K562 (cell line): ENCODE measurements at regions not wholly inside any gene's neighbourhood (a gene's known extent, or its start where the extent isn't known, plus 50 kb on each side); places are given as distances from the start of the nearest gene placed in this dataset.

ENCODE experiments used
- ATAC-seq: fragments of 200-7000 bp; cut with Tn5 transposase; 3 replicates; pipeline ENCODE4 v1.9.1; 2020; ENCODE audit warnings: moderate library complexity
- BruUV-seq: library from RNA; stranded (reverse); fragments of 400-500 nt; replicated peaks from 2 replicates; lab custom pipeline; 2021; lab: Mats Ljungman, UMichigan
- CTCF ChIA-PET: fragments of 300-600 bp; formaldehyde crosslinking; extraction: SDS; loops from one replicate; lab custom pipeline; 2021; ENCODE audit warnings: low intra/inter-chr PET ratio; lab: Yijun Ruan, JAX
- POLR2A ChIA-PET: fragments of 300-600, 350-650 bp; sonication (Branson Sonifier 250); formaldehyde crosslinking; extraction: SDS; loops from one replicate; lab custom pipeline; 2021; ENCODE audit warnings: antibody characterized with exemption, inconsistent platforms; lab: Yijun Ruan, JAX
- DNase-seq, 4 experiments: peaks; one replicate each; pipeline versions ENCODE4 v3.0.0 to v3.0.0-alpha.2; 2011 to 2018; ENCODE audit warnings: low spot score in 3 of 4, mixed read lengths in 3 of 4; ENCODE audit errors: extremely low read depth in 1 of 4
- FAIRE-seq: peaks from 2 replicates; lab custom pipeline; 2011; peaks lifted over from hg19 to GRCh38; lab: Jason Lieb, UNC
- H2AFZ ChIP-seq: 2 replicates; pipeline ENCODE4 v1.6.0; 2011; ENCODE audit warnings: low read depth, low read length, control low read depth, inconsistent platforms
- H3K27ac ChIP-seq: fragments of 200-600 bp; 3 replicates; pipeline ENCODE4 v1.8.0; 2011; ENCODE audit warnings: low read depth, mild to moderate bottlenecking, control low read depth, inconsistent platforms, low read length, moderate library complexity, mixed read lengths; ENCODE audit errors: extremely low read depth
- H3K27me3 ChIP-seq, 2 experiments: fragments of 300-600 bp in 1 of 2; 2 replicates in 1 of 2; 3 replicates in 1 of 2; pipeline versions ENCODE4 v1.6.0 to v1.8.0; 2011; ENCODE audit warnings: inconsistent platforms in 2 of 2, low read length in 2 of 2, mild to moderate bottlenecking in 1 of 2, mixed read lengths in 1 of 2, moderate library complexity in 1 of 2; ENCODE audit not compliant: control insufficient read depth in 2 of 2, insufficient read depth in 2 of 2
- H3K36me3 ChIP-seq: fragments of 300-600 bp; 3 replicates; pipeline ENCODE4 v1.8.0; 2011; ENCODE audit warnings: mild to moderate bottlenecking, low read length, inconsistent platforms; ENCODE audit not compliant: control insufficient read depth, insufficient read depth
- H3K4me1 ChIP-seq, 2 experiments: fragments of 200-600 bp in 1 of 2; replicated peaks in 1 of 2; 2 replicates in 1 of 2; 3 replicates in 1 of 2; pipeline versions ENCODE4 v1.5.1 to v1.8.0; 2011; ENCODE audit warnings: inconsistent platforms in 2 of 2, low read length in 2 of 2, mild to moderate bottlenecking in 1 of 2, mixed read lengths in 1 of 2, moderate library complexity in 1 of 2; ENCODE audit not compliant: control insufficient read depth in 2 of 2, insufficient read depth in 2 of 2
- H3K4me2 ChIP-seq: 2 replicates; pipeline ENCODE4 v1.6.1; 2011; ENCODE audit warnings: low read length, control low read depth, inconsistent platforms, mixed read lengths; ENCODE audit not compliant: insufficient read depth
- H3K4me3 ChIP-seq: fragments of 200-600 bp; sonication (generic), shearing (Covaris generic); 2 replicates; pipeline ENCODE4 v1.5.1; 2016; ENCODE audit warnings: control low read depth, inconsistent platforms
- H3K79me2 ChIP-seq: fragments of 200-600 bp; 3 replicates; pipeline ENCODE4 v1.8.0; 2011; ENCODE audit warnings: low read length, inconsistent platforms; ENCODE audit not compliant: control insufficient read depth, insufficient read depth
- H3K9ac ChIP-seq, 2 experiments: 2 replicates each; pipeline versions ENCODE4 v1.6.0 to v1.6.1; 2011; ENCODE audit warnings: low read depth in 2 of 2, low read length in 2 of 2, control low read depth in 1 of 2, inconsistent platforms in 1 of 2, mild to moderate bottlenecking in 1 of 2, mixed read lengths in 1 of 2; ENCODE audit not compliant: insufficient read depth in 1 of 2
- H3K9me1 ChIP-seq: one replicate; pipeline ENCODE4 v1.6.0; 2011; ENCODE audit warnings: inconsistent platforms, mild to moderate bottlenecking, low read length, moderate library complexity; ENCODE audit not compliant: control insufficient read depth, insufficient read depth
- H3K9me3 ChIP-seq: replicated peaks from 2 replicates; pipeline ENCODE4 v1.5.1; 2011; ENCODE audit warnings: low read depth, low read length, inconsistent platforms; ENCODE audit not compliant: control insufficient read depth, insufficient read depth
- H4K20me1 ChIP-seq: replicated peaks from 2 replicates; pipeline ENCODE4 v1.6.1; 2011; ENCODE audit warnings: low read length, inconsistent platforms, mixed read lengths; ENCODE audit not compliant: control insufficient read depth, insufficient read depth
- DMBX1 ChIP-seq: fragments of 250-450 bp; sonication (Bioruptor Pico); IDR thresholded peaks from 2 replicates; pipeline ENCODE4 v1.8.0; 2022; ENCODE audit warnings: inconsistent platforms, mild to moderate bottlenecking, moderate library complexity, borderline replicate concordance
- HOXB6 ChIP-seq: fragments of 250-450 bp; sonication (Bioruptor Pico); IDR thresholded peaks from 2 replicates; pipeline ENCODE4 v1.5.1; 2022; ENCODE audit warnings: mild to moderate bottlenecking, borderline replicate concordance
- PHTF2 ChIP-seq: fragments of 250-450 bp; sonication (Bioruptor Pico); IDR thresholded peaks from 2 replicates; pipeline ENCODE4 v1.5.0; 2021; ENCODE audit warnings: mild to moderate bottlenecking
- TAL1 ChIP-seq: fragments of 450-650 bp; IDR thresholded peaks from 2 replicates; pipeline ENCODE4 v1.6.1; 2016; ENCODE audit warnings: mild to moderate bottlenecking
- XRCC3 ChIP-seq: fragments of 450-650 bp; IDR thresholded peaks from 2 replicates; pipeline ENCODE4 v1.6.1; 2017; ENCODE audit warnings: mild to moderate bottlenecking, moderate library complexity
- WGBS: fragments of 100-300 bp; shearing (Covaris generic); methylation state at CpG from one replicate; pipeline ENCODE4 v1.1.6; 2016; ENCODE audit warnings: low coverage, mixed read lengths; ENCODE audit not compliant: insufficient coverage; ENCODE audit errors: missing lambda C conversion rate; 5-methylcytosine and 5-hydroxymethylcytosine counted together
- in situ Hi-C: fragments of 300-500 bp; cut with MboI; formaldehyde crosslinking; loops from 4 replicates; pipeline ENCODE4 v1.15.0; 2018; ENCODE audit warnings: inconsistent platforms, mixed read lengths
- intact Hi-C: fragments of 100-400 bp; cut with micrococcal nuclease; formaldehyde crosslinking; loops from 2 replicates; pipeline ENCODE4 v1.14.2; 2022
- TF ChIP-seq, protein P1 (sequence below): fragments of 250-450 bp; sonication (Bioruptor Pico); IDR thresholded peaks from 2 replicates; pipeline ENCODE4 v1.4.0; 2020
- TF ChIP-seq, protein P2 (sequence below): fragments of 250-450 bp; sonication (Bioruptor Pico); IDR thresholded peaks from 2 replicates; pipeline ENCODE4 v1.4.0; 2020; ENCODE audit warnings: mild to moderate bottlenecking

DNA sequence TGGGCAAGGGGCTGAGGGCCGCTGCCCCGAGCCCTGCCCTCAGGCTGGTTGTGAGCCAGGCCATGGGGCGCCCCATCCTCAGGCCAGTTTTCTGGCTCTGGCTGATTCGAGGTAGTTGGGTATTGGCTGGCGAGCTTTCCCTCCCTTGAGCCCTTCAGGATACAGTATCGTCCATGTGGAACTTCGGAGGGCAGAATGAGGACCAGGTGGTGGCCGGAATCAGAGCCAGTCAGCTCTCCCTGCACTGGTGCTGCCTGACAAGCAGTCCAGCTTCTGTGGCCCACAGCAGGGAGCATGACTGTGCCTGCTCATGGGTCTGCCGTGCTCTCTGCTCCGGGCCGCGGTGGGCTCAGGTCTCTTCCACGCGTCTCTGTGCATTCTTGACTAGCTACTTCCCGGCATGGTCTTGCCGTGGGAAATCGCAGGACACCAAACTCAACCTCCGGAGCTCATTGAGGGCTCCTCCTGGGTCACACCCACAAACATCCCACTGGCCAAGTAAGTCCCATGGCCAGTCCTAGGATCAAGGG is 1289.3 kb downstream of the BRD1 start:
- ChIA-PET CTCF (no interaction called here), POLR2A (interaction anchor here (0.6 kb wide), 1 partner anchor 467 kb away, joined by 3 read pairs; no protein-coding TSS in a partner anchor)
- no peak for ATAC-seq
- H4K20me1 ChIP-seq: no peaks in the 10 kb centered on the region; the same call in 1 of the 2 replicates
- intact Hi-C loops: no loop called here
- H3K4me1 ChIP-seq: no peaks in the 10 kb centered on the region
- H3K9ac ChIP-seq: no peak overlapping the region
- H3K36me3 ChIP-seq: no peaks in the 10 kb centered on the region
- H3K9me1 ChIP-seq: no peaks in the 10 kb centered on the region
- no peak overlapping the region for H3K4me3 ChIP-seq
- 0% methylated on average over 9 of the region's 18 CpGs for WGBS
- no peak overlapping the region for H2AFZ ChIP-seq
- FAIRE-seq: no peak
- TF ChIP-seq DMBX1 (CRISPR knock-in tag) (no peak), XRCC3 (no peak)
- TF ChIP-seq, protein P1, sequence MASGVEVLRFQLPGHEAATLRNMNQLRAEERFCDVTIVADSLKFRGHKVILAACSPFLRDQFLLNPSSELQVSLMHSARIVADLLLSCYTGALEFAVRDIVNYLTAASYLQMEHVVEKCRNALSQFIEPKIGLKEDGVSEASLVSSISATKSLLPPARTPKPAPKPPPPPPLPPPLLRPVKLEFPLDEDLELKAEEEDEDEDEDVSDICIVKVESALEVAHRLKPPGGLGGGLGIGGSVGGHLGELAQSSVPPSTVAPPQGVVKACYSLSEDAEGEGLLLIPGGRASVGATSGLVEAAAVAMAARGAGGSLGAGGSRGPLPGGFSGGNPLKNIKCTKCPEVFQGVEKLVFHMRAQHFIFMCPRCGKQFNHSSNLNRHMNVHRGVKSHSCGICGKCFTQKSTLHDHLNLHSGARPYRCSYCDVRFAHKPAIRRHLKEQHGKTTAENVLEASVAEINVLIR: no peak
- H3K9me3 ChIP-seq: no peaks in the 10 kb centered on the region
- DNase-seq: no peak
- BruUV-seq: no TSS peak
- no peak overlapping the region for H3K4me2 ChIP-seq
- no peak overlapping the region for H3K27ac ChIP-seq
- H3K27me3 ChIP-seq: peaks cover 0 to 16% of the 10 kb centered on the region in 2 experiments; a peak in 2 of 5 replicates
- in situ Hi-C loops: no loop called here
- H3K79me2 ChIP-seq: no peaks in the 10 kb centered on the region

DNA sequence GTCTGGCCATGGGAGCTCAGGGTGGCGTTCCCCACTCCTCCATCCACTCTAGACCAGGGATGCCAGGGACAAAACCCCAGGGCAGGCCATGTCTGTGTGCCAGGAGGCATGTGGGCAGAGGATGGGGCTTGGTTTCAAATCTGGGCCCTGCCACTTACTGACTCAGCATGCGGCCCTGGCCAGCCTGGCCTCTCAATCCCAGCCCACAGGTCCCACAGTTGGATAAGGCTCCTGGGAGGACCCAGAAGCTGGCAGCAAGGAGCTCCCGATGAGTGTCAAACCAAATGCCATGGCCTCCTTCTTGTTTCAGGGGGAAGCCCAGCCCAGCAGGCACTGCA is 1290.4 kb downstream of the BRD1 start:
- no peak overlapping the region for H3K4me2 ChIP-seq
- DNase-seq (no peak), FAIRE-seq (no peak), ATAC-seq (no peak)
- no peaks in the 10 kb centered on the region for H3K4me1 ChIP-seq
- no peak overlapping the region for H3K9ac ChIP-seq
- no peak overlapping the region for H3K4me3 ChIP-seq
- no peaks in the 10 kb centered on the region; the same call in 1 of the 2 replicates for H4K20me1 ChIP-seq
- in situ Hi-C loops (no loop called here), intact Hi-C loops (no loop called here)
- H3K27me3 ChIP-seq: peaks cover 0 to 16% of the 10 kb centered on the region in 2 experiments; a peak in 2 of 5 replicates
- BruUV-seq: no TSS peak
- no peaks in the 10 kb centered on the region for H3K79me2 ChIP-seq
- H3K36me3 ChIP-seq: no peaks in the 10 kb centered on the region
- H2AFZ ChIP-seq: no peak overlapping the region
- TF ChIP-seq, protein P2, sequence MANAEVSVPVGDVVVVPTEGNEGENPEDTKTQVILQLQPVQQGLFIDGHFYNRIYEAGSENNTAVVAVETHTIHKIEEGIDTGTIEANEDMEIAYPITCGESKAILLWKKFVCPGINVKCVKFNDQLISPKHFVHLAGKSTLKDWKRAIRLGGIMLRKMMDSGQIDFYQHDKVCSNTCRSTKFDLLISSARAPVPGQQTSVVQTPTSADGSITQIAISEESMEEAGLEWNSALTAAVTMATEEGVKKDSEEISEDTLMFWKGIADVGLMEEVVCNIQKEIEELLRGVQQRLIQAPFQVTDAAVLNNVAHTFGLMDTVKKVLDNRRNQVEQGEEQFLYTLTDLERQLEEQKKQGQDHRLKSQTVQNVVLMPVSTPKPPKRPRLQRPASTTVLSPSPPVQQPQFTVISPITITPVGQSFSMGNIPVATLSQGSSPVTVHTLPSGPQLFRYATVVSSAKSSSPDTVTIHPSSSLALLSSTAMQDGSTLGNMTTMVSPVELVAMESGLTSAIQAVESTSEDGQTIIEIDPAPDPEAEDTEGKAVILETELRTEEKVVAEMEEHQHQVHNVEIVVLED (CRISPR knock-in tag): no peak
- TF ChIP-seq HOXB6 (no peak), PHTF2 (CRISPR knock-in tag) (no peak), TAL1 (no peak)
- H3K27ac ChIP-seq: no peak overlapping the region
- H3K9me3 ChIP-seq: no peaks in the 10 kb centered on the region
- WGBS: 0% methylated on average over 2 of the region's 3 CpGs
- no peaks in the 10 kb centered on the region for H3K9me1 ChIP-seq
- ChIA-PET CTCF (no interaction called here), POLR2A (interaction anchor here (0.6 kb wide), 1 partner anchor 772 kb away, joined by 3 read pairs; no protein-coding TSS in a partner anchor)
